ENCODE measurements at regions not wholly inside any gene's neighbourhood (a gene's known extent, or its start where the extent isn't known, plus 50 kb on each side); places are given as distances from the start of the nearest gene placed in this dataset.
"Not testable (repeated sequence)": the region's sequence is repeated elsewhere in the genome, so short reads cannot be mapped to it uniquely, and the experiment has no call there.

- no peaks in the 10 kb centered on the region for H3K4me1 ChIP-seq (ENCODE audit: control insufficient read depth, insufficient read depth, low read length)
- no peaks in the 10 kb centered on the region for H3K27me3 ChIP-seq (ENCODE audit: control insufficient read depth, insufficient read depth, low read length, poor library complexity, severe bottlenecking)
- H3K9me3 ChIP-seq (ENCODE audit: control insufficient read depth, low read length), result no peaks in the 10 kb centered on the region
- no peak overlapping the region for H3K4me3 ChIP-seq (ENCODE audit: insufficient read depth, low read depth, low read length)
- no peaks in the 10 kb centered on the region for H3K36me3 ChIP-seq (ENCODE audit: control insufficient read depth, insufficient read depth, low read length)
- no peak overlapping the region for H3K27ac ChIP-seq (ENCODE audit: insufficient read depth, low read depth, low read length, poor library complexity, severe bottlenecking)
- WGBS, 2 experiments, result 86 to 90% methylated on average over 4 of the region's 4 CpGs
These were observed 254.1 kb upstream of the ACTBL2 start for GRCh38 chr5:57736716-57737115.

- not testable (repeated sequence) for H3K9me3 ChIP-seq (ENCODE audit: control insufficient read depth, low read length); H3K27me3 ChIP-seq (ENCODE audit: control insufficient read depth, insufficient read depth, low read length, poor library complexity, severe bottlenecking); H3K27ac ChIP-seq (ENCODE audit: insufficient read depth, low read depth, low read length, poor library complexity, severe bottlenecking); H3K4me1 ChIP-seq (ENCODE audit: control insufficient read depth, insufficient read depth, low read length); H3K4me3 ChIP-seq (ENCODE audit: insufficient read depth, low read depth, low read length); H3K36me3 ChIP-seq (ENCODE audit: control insufficient read depth, insufficient read depth, low read length)
- 75 to 81% methylated on average over 7 of the region's 7 CpGs for WGBS, 2 experiments
These were observed 252.9 kb upstream of the ACTBL2 start for GRCh38 chr5:57735279-57736153.

GRCh38 chr5:57734296-57734695, 251.7 kb upstream of the ACTBL2 start:
- H3K27ac ChIP-seq (ENCODE audit: insufficient read depth, low read depth, low read length, poor library complexity, severe bottlenecking), result no peak overlapping the region
- 92 to 97% methylated on average over 3 of the region's 3 CpGs for WGBS, 2 experiments
- H3K4me1 ChIP-seq (ENCODE audit: control insufficient read depth, insufficient read depth, low read length), result no peaks in the 10 kb centered on the region
- H3K9me3 ChIP-seq (ENCODE audit: control insufficient read depth, low read length), result no peaks in the 10 kb centered on the region
- no peaks in the 10 kb centered on the region for H3K27me3 ChIP-seq (ENCODE audit: control insufficient read depth, insufficient read depth, low read length, poor library complexity, severe bottlenecking)
- no peaks in the 10 kb centered on the region for H3K36me3 ChIP-seq (ENCODE audit: control insufficient read depth, insufficient read depth, low read length)
- H3K4me3 ChIP-seq (ENCODE audit: insufficient read depth, low read depth, low read length), result no peak overlapping the region

- H3K27ac ChIP-seq (ENCODE audit: insufficient read depth, low read depth, low read length, poor library complexity, severe bottlenecking), result no peak overlapping the region
- H3K4me1 ChIP-seq (ENCODE audit: control insufficient read depth, insufficient read depth, low read length), result no peaks in the 10 kb centered on the region
- H3K27me3 ChIP-seq (ENCODE audit: control insufficient read depth, insufficient read depth, low read length, poor library complexity, severe bottlenecking), result no peaks in the 10 kb centered on the region
- no peak overlapping the region for H3K4me3 ChIP-seq (ENCODE audit: insufficient read depth, low read depth, low read length)
- no peaks in the 10 kb centered on the region for H3K9me3 ChIP-seq (ENCODE audit: control insufficient read depth, low read length)
- H3K36me3 ChIP-seq (ENCODE audit: control insufficient read depth, insufficient read depth, low read length), result no peaks in the 10 kb centered on the region
These were observed 245.0 kb upstream of the ACTBL2 start for GRCh38 chr5:57727591-57727990.

- 91 to 98% methylated on average over 7 of the region's 7 CpGs for WGBS, 2 experiments
- no peaks in the 10 kb centered on the region for H3K36me3 ChIP-seq (ENCODE audit: control insufficient read depth, insufficient read depth, low read length)
- H3K9me3 ChIP-seq (ENCODE audit: control insufficient read depth, low read length), result no peaks in the 10 kb centered on the region
- H3K4me1 ChIP-seq (ENCODE audit: control insufficient read depth, insufficient read depth, low read length), result no peaks in the 10 kb centered on the region
- no peak overlapping the region for H3K4me3 ChIP-seq (ENCODE audit: insufficient read depth, low read depth, low read length)
- no peak overlapping the region for H3K27ac ChIP-seq (ENCODE audit: insufficient read depth, low read depth, low read length, poor library complexity, severe bottlenecking)
- H3K27me3 ChIP-seq (ENCODE audit: control insufficient read depth, insufficient read depth, low read length, poor library complexity, severe bottlenecking), result no peaks in the 10 kb centered on the region
These were observed 243.3 kb upstream of the ACTBL2 start for GRCh38 chr5:57725658-57726504.

GRCh38 chr5:57724836-57725235, 242.2 kb upstream of the ACTBL2 start:
- Histone ChIP-seq H3K9me3 (ENCODE audit: control insufficient read depth, low read length) (no peaks in the 10 kb centered on the region), H3K4me3 (ENCODE audit: insufficient read depth, low read depth, low read length) (no peak overlapping the region), H3K27me3 (ENCODE audit: control insufficient read depth, insufficient read depth, low read length, poor library complexity, severe bottlenecking) (no peaks in the 10 kb centered on the region), H3K4me1 (ENCODE audit: control insufficient read depth, insufficient read depth, low read length) (no peaks in the 10 kb centered on the region), H3K36me3 (ENCODE audit: control insufficient read depth, insufficient read depth, low read length) (no peaks in the 10 kb centered on the region), H3K27ac (ENCODE audit: insufficient read depth, low read depth, low read length, poor library complexity, severe bottlenecking) (no peak overlapping the region)
- 91 to 94% methylated on average over 2 of the region's 2 CpGs for WGBS, 2 experiments

GRCh38 chr5:57721226-57721625, 238.6 kb upstream of the ACTBL2 start:
- Histone ChIP-seq H3K4me1 (ENCODE audit: control insufficient read depth, insufficient read depth, low read length) (no peaks in the 10 kb centered on the region), H3K9me3 (ENCODE audit: control insufficient read depth, low read length) (no peaks in the 10 kb centered on the region), H3K27ac (ENCODE audit: insufficient read depth, low read depth, low read length, poor library complexity, severe bottlenecking) (no peak overlapping the region), H3K27me3 (ENCODE audit: control insufficient read depth, insufficient read depth, low read length, poor library complexity, severe bottlenecking) (no peaks in the 10 kb centered on the region), H3K36me3 (ENCODE audit: control insufficient read depth, insufficient read depth, low read length) (no peaks in the 10 kb centered on the region), H3K4me3 (ENCODE audit: insufficient read depth, low read depth, low read length) (no peak overlapping the region)
- 95 to 96% methylated on average over 3 to 4 of the region's 4 CpGs for WGBS, 2 experiments

- Histone ChIP-seq H3K27ac (ENCODE audit: insufficient read depth, low read depth, low read length, poor library complexity, severe bottlenecking) (no peak overlapping the region), H3K4me1 (ENCODE audit: control insufficient read depth, insufficient read depth, low read length) (no peaks in the 10 kb centered on the region), H3K27me3 (ENCODE audit: control insufficient read depth, insufficient read depth, low read length, poor library complexity, severe bottlenecking) (no peaks in the 10 kb centered on the region), H3K36me3 (ENCODE audit: control insufficient read depth, insufficient read depth, low read length) (no peaks in the 10 kb centered on the region), H3K9me3 (ENCODE audit: control insufficient read depth, low read length) (no peaks in the 10 kb centered on the region), H3K4me3 (ENCODE audit: insufficient read depth, low read depth, low read length) (no peak overlapping the region)
- 90% methylated on average over 4 of the region's 4 CpGs for WGBS, 2 experiments
These were observed 238.0 kb upstream of the ACTBL2 start for GRCh38 chr5:57720656-57721055.

- no peaks in the 10 kb centered on the region for H3K9me3 ChIP-seq (ENCODE audit: control insufficient read depth, low read length)
- 71 to 81% methylated on average over 1 of the region's 1 CpG for WGBS, 2 experiments
- H3K36me3 ChIP-seq (ENCODE audit: control insufficient read depth, insufficient read depth, low read length), result no peaks in the 10 kb centered on the region
- H3K27ac ChIP-seq (ENCODE audit: insufficient read depth, low read depth, low read length, poor library complexity, severe bottlenecking), result no peak overlapping the region
- no peaks in the 10 kb centered on the region for H3K4me1 ChIP-seq (ENCODE audit: control insufficient read depth, insufficient read depth, low read length)
- H3K4me3 ChIP-seq (ENCODE audit: insufficient read depth, low read depth, low read length), result no peak overlapping the region
- no peaks in the 10 kb centered on the region for H3K27me3 ChIP-seq (ENCODE audit: control insufficient read depth, insufficient read depth, low read length, poor library complexity, severe bottlenecking)
These were observed 236.6 kb upstream of the ACTBL2 start for GRCh38 chr5:57719216-57719615.

GRCh38 chr5:57718155-57718554, 235.5 kb upstream of the ACTBL2 start:
- WGBS, 2 experiments, result 37 to 50% methylated on average over 2 of the region's 2 CpGs
- Histone ChIP-seq H3K4me1 (ENCODE audit: control insufficient read depth, insufficient read depth, low read length) (no peaks in the 10 kb centered on the region), H3K27ac (ENCODE audit: insufficient read depth, low read depth, low read length, poor library complexity, severe bottlenecking) (no peak overlapping the region), H3K36me3 (ENCODE audit: control insufficient read depth, insufficient read depth, low read length) (no peaks in the 10 kb centered on the region), H3K4me3 (ENCODE audit: insufficient read depth, low read depth, low read length) (no peak overlapping the region), H3K27me3 (ENCODE audit: control insufficient read depth, insufficient read depth, low read length, poor library complexity, severe bottlenecking) (no peaks in the 10 kb centered on the region), H3K9me3 (ENCODE audit: control insufficient read depth, low read length) (no peaks in the 10 kb centered on the region)

Measured in ectodermal cell (in vitro differentiated cells).